ENCODE measurements at regions not wholly inside any gene's neighbourhood (a gene's known extent, or its start where the extent isn't known, plus 50 kb on each side); places are given as distances from the start of the nearest gene placed in this dataset.

DNA sequence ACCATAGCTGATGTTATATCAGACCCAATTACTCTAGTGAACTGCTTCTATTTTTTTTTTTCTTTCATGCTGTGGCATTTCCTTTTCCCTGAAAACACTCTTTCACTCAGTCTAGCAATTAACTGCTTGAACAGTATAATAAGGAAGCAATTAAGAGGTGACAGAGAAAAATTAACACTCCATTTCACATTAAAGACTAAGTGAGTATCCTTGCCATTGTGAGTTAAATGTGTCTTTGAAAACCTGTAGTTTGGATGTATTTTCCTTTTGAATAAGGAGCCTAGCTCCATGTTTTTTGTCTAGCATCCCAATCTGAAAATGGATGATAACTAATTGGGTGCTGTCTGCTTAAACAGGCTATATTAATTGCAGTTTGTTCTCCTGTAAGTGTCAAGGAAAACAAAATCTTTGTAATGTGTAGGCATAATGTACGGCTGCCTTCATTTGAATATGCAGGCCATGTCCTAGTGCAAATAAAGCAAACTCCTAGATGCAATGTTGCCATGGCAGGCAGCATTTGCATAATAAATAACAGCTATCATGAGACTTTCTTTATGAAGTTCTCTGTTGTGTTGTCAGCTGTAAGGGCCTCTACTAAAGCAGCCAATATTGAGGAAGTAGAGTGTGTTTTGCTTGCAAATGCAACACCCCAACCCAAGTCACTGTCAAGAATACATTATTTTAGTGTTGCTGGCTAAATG is 416.7 kb downstream of the ZIC3 start:
- no peak for TF ChIP-seq EZH2 (IDR thresholded peaks at IDR 0.05; ENCODE audit: low read length, missing control alignments)
- TF ChIP-seq, protein P1, sequence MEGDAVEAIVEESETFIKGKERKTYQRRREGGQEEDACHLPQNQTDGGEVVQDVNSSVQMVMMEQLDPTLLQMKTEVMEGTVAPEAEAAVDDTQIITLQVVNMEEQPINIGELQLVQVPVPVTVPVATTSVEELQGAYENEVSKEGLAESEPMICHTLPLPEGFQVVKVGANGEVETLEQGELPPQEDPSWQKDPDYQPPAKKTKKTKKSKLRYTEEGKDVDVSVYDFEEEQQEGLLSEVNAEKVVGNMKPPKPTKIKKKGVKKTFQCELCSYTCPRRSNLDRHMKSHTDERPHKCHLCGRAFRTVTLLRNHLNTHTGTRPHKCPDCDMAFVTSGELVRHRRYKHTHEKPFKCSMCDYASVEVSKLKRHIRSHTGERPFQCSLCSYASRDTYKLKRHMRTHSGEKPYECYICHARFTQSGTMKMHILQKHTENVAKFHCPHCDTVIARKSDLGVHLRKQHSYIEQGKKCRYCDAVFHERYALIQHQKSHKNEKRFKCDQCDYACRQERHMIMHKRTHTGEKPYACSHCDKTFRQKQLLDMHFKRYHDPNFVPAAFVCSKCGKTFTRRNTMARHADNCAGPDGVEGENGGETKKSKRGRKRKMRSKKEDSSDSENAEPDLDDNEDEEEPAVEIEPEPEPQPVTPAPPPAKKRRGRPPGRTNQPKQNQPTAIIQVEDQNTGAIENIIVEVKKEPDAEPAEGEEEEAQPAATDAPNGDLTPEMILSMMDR (conservative IDR thresholded peaks at IDR 0.05 in 1 of 2, IDR thresholded peaks at IDR 0.05 in 1 of 2; ENCODE audit: low read depth in 1 of 2, low read length in 2 of 2): no peak

All from fibroblast of lung (primary cell).